DOHH2 (cell line): ENCODE measurements at regions not wholly inside any gene's neighbourhood (a gene's known extent, or its start where the extent isn't known, plus 50 kb on each side); places are given as distances from the start of the nearest gene placed in this dataset.

Experiments
- H3F3A ChIP-seq: fragments of 200-600 bp; sonication (generic), shearing (Covaris generic); 2 replicates; pipeline ENCODE4 v1.6.0; 2016; ENCODE audit warnings: antibody characterized with exemption, mild to moderate bottlenecking; ENCODE audit not compliant: control insufficient read depth, insufficient read depth
- H3K27ac ChIP-seq: fragments of 200-600 bp; sonication (generic); 2 replicates; pipeline ENCODE4 v1.5.1; 2014; ENCODE audit warnings: low read depth, mild to moderate bottlenecking, low read length, moderate library complexity
- H3K27me3 ChIP-seq: fragments of 200-600 bp; sonication (generic); 2 replicates; pipeline ENCODE4 v1.6.1; 2014; ENCODE audit warnings: mild to moderate bottlenecking, low read length, mixed read lengths; ENCODE audit not compliant: control insufficient read depth
- H3K36me3 ChIP-seq: fragments of 200-600 bp; sonication (generic); 2 replicates; pipeline ENCODE4 v1.6.1; 2014; ENCODE audit warnings: mild to moderate bottlenecking, low read length, moderate library complexity, mixed read lengths; ENCODE audit not compliant: control insufficient read depth
- H3K4me1 ChIP-seq: fragments of 200-600 bp; sonication (generic); 2 replicates; pipeline ENCODE4 v1.6.1; 2014; ENCODE audit warnings: mild to moderate bottlenecking, low read length, mixed read lengths; ENCODE audit not compliant: control insufficient read depth
- H3K4me2 ChIP-seq: fragments of 200-600 bp; sonication (generic); 2 replicates; pipeline ENCODE4 v1.6.0; 2014; ENCODE audit warnings: mild to moderate bottlenecking, low read length, moderate library complexity
- H3K4me3 ChIP-seq: fragments of 200-600 bp; sonication (generic); 2 replicates; pipeline ENCODE4 v1.5.1; 2014; ENCODE audit warnings: mild to moderate bottlenecking, low read length, mixed read lengths
- H3K79me2 ChIP-seq: fragments of 200-600 bp; sonication (generic); 2 replicates; pipeline ENCODE4 v1.6.1; 2014; ENCODE audit warnings: mild to moderate bottlenecking, low read length, mixed read lengths; ENCODE audit not compliant: control insufficient read depth
- H3K9me2 ChIP-seq: fragments of 200-600 bp; sonication (generic); replicated peaks from 2 replicates; pipeline ENCODE4 v1.6.1; 2014; ENCODE audit warnings: mild to moderate bottlenecking, low read length, mixed read lengths; ENCODE audit not compliant: control insufficient read depth
- H3K9me3 ChIP-seq: fragments of 200-600 bp; sonication (generic); 2 replicates; pipeline ENCODE4 v1.6.1; 2014; ENCODE audit warnings: antibody characterized with exemption, low read length, mixed read lengths; ENCODE audit not compliant: control insufficient read depth, insufficient read depth
- H4K20me1 ChIP-seq: fragments of 200-600 bp; sonication (generic); 2 replicates; pipeline ENCODE4 v1.6.0; 2014; ENCODE audit warnings: low read depth, mild to moderate bottlenecking, antibody characterized with exemption, low read length, moderate library complexity; ENCODE audit not compliant: control insufficient read depth, insufficient read depth
- EZH2phosphoT487 ChIP-seq: fragments of 200-600 bp; sonication (generic); IDR thresholded peaks from 2 replicates; pipeline ENCODE4 v1.6.1; 2017; ENCODE audit warnings: borderline replicate concordance, mild to moderate bottlenecking, antibody characterized with exemption, low read length, moderate library complexity, mixed read lengths
- TF ChIP-seq, protein P1 (sequence below): fragments of 200-600 bp; sonication (generic); IDR thresholded peaks from one replicate; pipeline ENCODE4 v1.5.1; 2014; ENCODE audit warnings: antibody characterized with exemption, mild to moderate bottlenecking, low read depth, low read length; ENCODE audit not compliant: poor library complexity, severe bottlenecking

DNA sequence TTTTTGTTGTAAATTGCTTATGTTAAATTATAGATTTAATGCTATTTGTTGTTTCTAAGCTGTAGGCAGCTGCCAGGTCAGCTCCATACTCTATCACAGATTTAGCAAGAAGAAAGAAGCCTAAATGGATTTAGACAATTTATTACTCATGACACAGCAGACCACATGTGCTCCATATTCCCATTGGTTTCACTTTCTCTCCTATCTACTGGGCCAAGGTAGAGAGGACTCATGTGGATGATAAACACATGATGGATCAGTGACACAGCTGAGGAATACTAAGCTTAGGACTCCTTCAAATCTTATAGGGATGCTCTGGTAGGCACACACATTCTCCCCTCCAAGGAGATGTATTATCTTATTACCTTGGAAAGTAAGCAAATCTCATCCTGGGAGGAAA lies 553.0 kb upstream of the ADGRB3 start:
- H4K20me1 ChIP-seq, result no peaks in the 10 kb centered on the region
- no peak for TF ChIP-seq EZH2phosphoT487
- H3K27me3 ChIP-seq, result no peaks in the 10 kb centered on the region
- H3K4me2 ChIP-seq, result no peak overlapping the region
- peaks cover 13% of the 10 kb centered on the region for H3K4me1 ChIP-seq
- peaks cover 16% of the 10 kb centered on the region for H3K9me3 ChIP-seq
- no peaks in the 10 kb centered on the region for H3K79me2 ChIP-seq
- no peaks in the 10 kb centered on the region for H3K9me2 ChIP-seq
- peaks cover 9% of the 10 kb centered on the region for H3K36me3 ChIP-seq
- peaks cover 3% of the 10 kb centered on the region; the same call in 1 of the 2 replicates for H3F3A ChIP-seq
- no peak overlapping the region for H3K4me3 ChIP-seq
- no peak overlapping the region for H3K27ac ChIP-seq

DNA sequence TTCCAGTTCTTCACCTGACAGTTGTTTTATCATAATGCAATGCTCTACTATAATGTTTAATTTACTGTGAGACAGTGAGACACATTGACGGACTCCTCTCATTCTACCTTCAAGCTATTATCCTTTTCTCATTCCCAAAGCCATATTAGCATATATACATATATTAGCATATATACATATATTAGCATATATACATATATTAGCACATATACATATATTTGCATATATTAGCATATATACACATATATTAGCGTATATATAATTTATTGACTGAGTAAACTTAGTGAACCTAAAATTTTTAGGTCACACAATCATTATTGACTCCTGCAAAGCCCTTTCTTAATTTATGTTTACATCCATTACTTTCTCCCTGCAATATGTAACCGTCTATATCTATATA lies 555.0 kb upstream of the ADGRB3 start:
- Histone ChIP-seq H3K36me3 (no peaks in the 10 kb centered on the region), H3K9me2 (no peaks in the 10 kb centered on the region), H3K4me1 (no peaks in the 10 kb centered on the region), H3F3A (no peaks in the 10 kb centered on the region; the same call in 1 of the 2 replicates), H3K9me3 (0 out of 2 replicates have a peak, but pooled peaks cover under 1% of the 10 kb centered on the region), H3K4me2 (no peak overlapping the region), H3K27ac (no peak overlapping the region), H3K79me2 (no peaks in the 10 kb centered on the region), H3K27me3 (no peaks in the 10 kb centered on the region), H3K4me3 (no peak overlapping the region), H4K20me1 (no peaks in the 10 kb centered on the region)
- no peak for TF ChIP-seq EZH2phosphoT487
- TF ChIP-seq, protein P1, sequence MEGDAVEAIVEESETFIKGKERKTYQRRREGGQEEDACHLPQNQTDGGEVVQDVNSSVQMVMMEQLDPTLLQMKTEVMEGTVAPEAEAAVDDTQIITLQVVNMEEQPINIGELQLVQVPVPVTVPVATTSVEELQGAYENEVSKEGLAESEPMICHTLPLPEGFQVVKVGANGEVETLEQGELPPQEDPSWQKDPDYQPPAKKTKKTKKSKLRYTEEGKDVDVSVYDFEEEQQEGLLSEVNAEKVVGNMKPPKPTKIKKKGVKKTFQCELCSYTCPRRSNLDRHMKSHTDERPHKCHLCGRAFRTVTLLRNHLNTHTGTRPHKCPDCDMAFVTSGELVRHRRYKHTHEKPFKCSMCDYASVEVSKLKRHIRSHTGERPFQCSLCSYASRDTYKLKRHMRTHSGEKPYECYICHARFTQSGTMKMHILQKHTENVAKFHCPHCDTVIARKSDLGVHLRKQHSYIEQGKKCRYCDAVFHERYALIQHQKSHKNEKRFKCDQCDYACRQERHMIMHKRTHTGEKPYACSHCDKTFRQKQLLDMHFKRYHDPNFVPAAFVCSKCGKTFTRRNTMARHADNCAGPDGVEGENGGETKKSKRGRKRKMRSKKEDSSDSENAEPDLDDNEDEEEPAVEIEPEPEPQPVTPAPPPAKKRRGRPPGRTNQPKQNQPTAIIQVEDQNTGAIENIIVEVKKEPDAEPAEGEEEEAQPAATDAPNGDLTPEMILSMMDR, result no peak

DNA sequence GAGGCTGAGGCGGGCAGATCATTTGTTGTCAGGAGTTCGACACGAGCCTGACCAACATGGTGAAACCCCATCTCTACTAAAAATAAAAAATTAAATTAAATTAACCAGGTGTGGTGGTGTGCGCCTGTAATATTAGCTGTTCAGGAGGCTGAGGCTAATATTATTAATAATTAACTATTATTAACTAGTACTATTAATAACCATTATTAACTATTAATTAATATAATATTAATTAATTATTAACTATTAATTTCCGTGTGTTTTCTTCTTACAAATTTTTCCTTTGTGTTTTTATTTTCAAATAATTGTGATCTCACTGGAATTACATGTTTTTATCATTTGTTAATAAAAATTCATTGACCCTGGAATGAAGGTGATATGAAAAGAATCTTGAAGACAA lies 557.4 kb upstream of the ADGRB3 start:
- Histone ChIP-seq H3K27me3 (no peaks in the 10 kb centered on the region), H3K27ac (no peak overlapping the region), H3K36me3 (no peaks in the 10 kb centered on the region), H3K4me3 (no peak overlapping the region), H4K20me1 (no peaks in the 10 kb centered on the region), H3K4me2 (no peak overlapping the region), H3F3A (no peaks in the 10 kb centered on the region; the same call in 1 of the 2 replicates), H3K9me3 (no peaks in the 10 kb centered on the region), H3K9me2 (no peaks in the 10 kb centered on the region), H3K4me1 (no peaks in the 10 kb centered on the region), H3K79me2 (no peaks in the 10 kb centered on the region)
- TF ChIP-seq EZH2phosphoT487, result no peak
- TF ChIP-seq, protein P1, result no peak

DNA sequence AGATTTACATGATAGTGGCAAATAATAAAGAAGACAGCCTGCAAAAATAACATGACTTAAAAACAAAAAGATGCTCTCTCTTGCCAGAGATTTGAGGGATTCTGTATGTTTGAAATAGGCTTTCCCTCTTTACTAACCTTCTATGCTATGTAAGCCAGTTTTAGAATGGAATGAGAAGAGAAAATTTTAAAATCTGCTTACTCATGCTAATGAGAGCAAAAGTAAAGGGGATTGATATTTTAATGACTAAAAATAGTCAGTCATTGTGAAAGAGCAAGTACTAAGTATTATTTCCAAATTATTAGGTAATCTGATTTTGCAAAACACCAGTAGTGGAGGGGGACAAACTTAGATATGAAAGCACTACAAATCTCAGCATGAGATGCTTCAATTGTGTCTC lies 563.3 kb upstream of the ADGRB3 start:
- Histone ChIP-seq H3K9me2 (no peaks in the 10 kb centered on the region), H4K20me1 (no peaks in the 10 kb centered on the region), H3K27ac (no peak overlapping the region), H3K4me1 (no peaks in the 10 kb centered on the region), H3K27me3 (no peaks in the 10 kb centered on the region), H3K9me3 (no peaks in the 10 kb centered on the region), H3K36me3 (no peaks in the 10 kb centered on the region), H3K4me3 (no peak overlapping the region), H3K79me2 (no peaks in the 10 kb centered on the region), H3F3A (no peaks in the 10 kb centered on the region), H3K4me2 (no peak overlapping the region)
- TF ChIP-seq, protein P1, result no peak
- TF ChIP-seq EZH2phosphoT487, result no peak
